Liver (tissue), 3 donors: ENCODE measurements at regions not wholly inside any gene's neighbourhood (a gene's known extent, or its start where the extent isn't known, plus 50 kb on each side); places are given as distances from the start of the nearest gene placed in this dataset.

Experiments
- GABPA ChIP-seq, 2 donors: IDR thresholded peaks in 1 of 2; conservative IDR thresholded peaks in 1 of 2; 2 replicates each; pipeline ENCODE4 v1.6.1; 2016; ENCODE audit warnings: antibody characterized with exemption in 2 of 2, mild to moderate bottlenecking in 1 of 2, moderate library complexity in 1 of 2
- JUND ChIP-seq, 2 donors: IDR thresholded peaks; 2 replicates each; pipeline ENCODE4 v1.6.1; 2016; ENCODE audit warnings: antibody characterized with exemption in 2 of 2
- RAD21 ChIP-seq, 2 donors: IDR thresholded peaks; 2 replicates each; pipeline ENCODE4 v1.6.1; 2016; ENCODE audit warnings: antibody characterized with exemption in 2 of 2, mild to moderate bottlenecking in 2 of 2
- RXRA ChIP-seq, 2 donors: IDR thresholded peaks; 2 replicates each; pipeline ENCODE4 v1.6.1; 2017 to 2018; ENCODE audit warnings: antibody characterized with exemption in 2 of 2, mild to moderate bottlenecking in 1 of 2
- SP1 ChIP-seq: IDR thresholded peaks from 2 replicates; pipeline ENCODE4 v1.6.1; 2018; ENCODE audit warnings: antibody characterized with exemption, mild to moderate bottlenecking
- TAF1 ChIP-seq: conservative IDR thresholded peaks from 2 replicates; pipeline ENCODE4 v1.6.1; 2016; ENCODE audit warnings: antibody characterized with exemption, mild to moderate bottlenecking
- YY1 ChIP-seq: IDR thresholded peaks from 2 replicates; pipeline ENCODE4 v1.6.1; 2016; ENCODE audit warnings: antibody characterized with exemption, mild to moderate bottlenecking
- TF ChIP-seq, protein P1 (sequence below): fragments of 150-350 bp; IDR thresholded peaks from 2 replicates; pipeline ENCODE4 v1.5.1; 2017; ENCODE audit warnings: improper control_type of control experiment, low read depth, low read length; ENCODE audit not compliant: missing input control
- TF ChIP-seq, protein P2 (sequence below): IDR thresholded peaks from 2 replicates; pipeline ENCODE4 v1.6.1; 2016; ENCODE audit warnings: antibody characterized with exemption, mild to moderate bottlenecking
- TF ChIP-seq, protein P3 (sequence below): IDR thresholded peaks from 2 replicates; pipeline ENCODE4 v1.6.1; 2016; ENCODE audit warnings: antibody characterized with exemption
- TF ChIP-seq, protein P4 (sequence below): IDR thresholded peaks from 2 replicates; pipeline ENCODE4 v1.6.1; 2016; ENCODE audit warnings: antibody characterized with exemption
- donor health status: healthy.
- donor health status: healthy.

DNA sequence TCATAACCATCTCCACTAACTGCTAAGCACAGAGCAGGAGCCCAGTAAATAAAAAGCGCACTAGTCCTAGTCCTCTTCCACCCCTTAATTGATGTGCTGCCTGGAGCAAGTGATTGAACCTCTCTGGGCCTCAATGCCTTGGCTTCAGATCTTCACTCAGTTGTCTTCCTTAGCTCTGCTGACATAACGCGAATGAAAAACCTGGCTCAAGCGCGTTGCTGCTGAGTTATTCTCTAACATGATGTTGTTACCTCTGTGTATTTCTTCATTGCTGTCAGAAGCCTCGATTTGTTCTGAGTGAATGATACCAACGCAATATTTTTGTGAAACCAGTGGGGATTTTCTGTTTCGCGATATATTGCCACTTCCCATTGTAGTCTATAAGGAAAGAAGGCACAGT is 185.1 kb upstream of the CCND2 start:
- TF ChIP-seq, protein P1, sequence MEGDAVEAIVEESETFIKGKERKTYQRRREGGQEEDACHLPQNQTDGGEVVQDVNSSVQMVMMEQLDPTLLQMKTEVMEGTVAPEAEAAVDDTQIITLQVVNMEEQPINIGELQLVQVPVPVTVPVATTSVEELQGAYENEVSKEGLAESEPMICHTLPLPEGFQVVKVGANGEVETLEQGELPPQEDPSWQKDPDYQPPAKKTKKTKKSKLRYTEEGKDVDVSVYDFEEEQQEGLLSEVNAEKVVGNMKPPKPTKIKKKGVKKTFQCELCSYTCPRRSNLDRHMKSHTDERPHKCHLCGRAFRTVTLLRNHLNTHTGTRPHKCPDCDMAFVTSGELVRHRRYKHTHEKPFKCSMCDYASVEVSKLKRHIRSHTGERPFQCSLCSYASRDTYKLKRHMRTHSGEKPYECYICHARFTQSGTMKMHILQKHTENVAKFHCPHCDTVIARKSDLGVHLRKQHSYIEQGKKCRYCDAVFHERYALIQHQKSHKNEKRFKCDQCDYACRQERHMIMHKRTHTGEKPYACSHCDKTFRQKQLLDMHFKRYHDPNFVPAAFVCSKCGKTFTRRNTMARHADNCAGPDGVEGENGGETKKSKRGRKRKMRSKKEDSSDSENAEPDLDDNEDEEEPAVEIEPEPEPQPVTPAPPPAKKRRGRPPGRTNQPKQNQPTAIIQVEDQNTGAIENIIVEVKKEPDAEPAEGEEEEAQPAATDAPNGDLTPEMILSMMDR, result no peak
- TF ChIP-seq, protein P2, sequence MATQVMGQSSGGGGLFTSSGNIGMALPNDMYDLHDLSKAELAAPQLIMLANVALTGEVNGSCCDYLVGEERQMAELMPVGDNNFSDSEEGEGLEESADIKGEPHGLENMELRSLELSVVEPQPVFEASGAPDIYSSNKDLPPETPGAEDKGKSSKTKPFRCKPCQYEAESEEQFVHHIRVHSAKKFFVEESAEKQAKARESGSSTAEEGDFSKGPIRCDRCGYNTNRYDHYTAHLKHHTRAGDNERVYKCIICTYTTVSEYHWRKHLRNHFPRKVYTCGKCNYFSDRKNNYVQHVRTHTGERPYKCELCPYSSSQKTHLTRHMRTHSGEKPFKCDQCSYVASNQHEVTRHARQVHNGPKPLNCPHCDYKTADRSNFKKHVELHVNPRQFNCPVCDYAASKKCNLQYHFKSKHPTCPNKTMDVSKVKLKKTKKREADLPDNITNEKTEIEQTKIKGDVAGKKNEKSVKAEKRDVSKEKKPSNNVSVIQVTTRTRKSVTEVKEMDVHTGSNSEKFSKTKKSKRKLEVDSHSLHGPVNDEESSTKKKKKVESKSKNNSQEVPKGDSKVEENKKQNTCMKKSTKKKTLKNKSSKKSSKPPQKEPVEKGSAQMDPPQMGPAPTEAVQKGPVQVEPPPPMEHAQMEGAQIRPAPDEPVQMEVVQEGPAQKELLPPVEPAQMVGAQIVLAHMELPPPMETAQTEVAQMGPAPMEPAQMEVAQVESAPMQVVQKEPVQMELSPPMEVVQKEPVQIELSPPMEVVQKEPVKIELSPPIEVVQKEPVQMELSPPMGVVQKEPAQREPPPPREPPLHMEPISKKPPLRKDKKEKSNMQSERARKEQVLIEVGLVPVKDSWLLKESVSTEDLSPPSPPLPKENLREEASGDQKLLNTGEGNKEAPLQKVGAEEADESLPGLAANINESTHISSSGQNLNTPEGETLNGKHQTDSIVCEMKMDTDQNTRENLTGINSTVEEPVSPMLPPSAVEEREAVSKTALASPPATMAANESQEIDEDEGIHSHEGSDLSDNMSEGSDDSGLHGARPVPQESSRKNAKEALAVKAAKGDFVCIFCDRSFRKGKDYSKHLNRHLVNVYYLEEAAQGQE, result no peak
- TF ChIP-seq GABPA (IDR thresholded peaks at IDR 0.05 in 1 of 2, conservative IDR thresholded peaks at IDR 0.05 in 1 of 2) (no peak), SP1 (no peak), YY1 (no peak), TAF1 (no peak), RAD21 (IDR thresholded peaks at IDR 0.05) (no peak), RXRA (IDR thresholded peaks at IDR 0.05) (no peak), JUND (IDR thresholded peaks at IDR 0.05) (no peak)
- TF ChIP-seq, protein P3, sequence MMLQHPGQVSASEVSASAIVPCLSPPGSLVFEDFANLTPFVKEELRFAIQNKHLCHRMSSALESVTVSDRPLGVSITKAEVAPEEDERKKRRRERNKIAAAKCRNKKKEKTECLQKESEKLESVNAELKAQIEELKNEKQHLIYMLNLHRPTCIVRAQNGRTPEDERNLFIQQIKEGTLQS, result no peak
- TF ChIP-seq, protein P4, sequence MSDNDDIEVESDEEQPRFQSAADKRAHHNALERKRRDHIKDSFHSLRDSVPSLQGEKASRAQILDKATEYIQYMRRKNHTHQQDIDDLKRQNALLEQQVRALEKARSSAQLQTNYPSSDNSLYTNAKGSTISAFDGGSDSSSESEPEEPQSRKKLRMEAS, result no peak
